ENCODE measurements at regions not wholly inside any gene's neighbourhood (a gene's known extent, or its start where the extent isn't known, plus 50 kb on each side); places are given as distances from the start of the nearest gene placed in this dataset.

DNA sequence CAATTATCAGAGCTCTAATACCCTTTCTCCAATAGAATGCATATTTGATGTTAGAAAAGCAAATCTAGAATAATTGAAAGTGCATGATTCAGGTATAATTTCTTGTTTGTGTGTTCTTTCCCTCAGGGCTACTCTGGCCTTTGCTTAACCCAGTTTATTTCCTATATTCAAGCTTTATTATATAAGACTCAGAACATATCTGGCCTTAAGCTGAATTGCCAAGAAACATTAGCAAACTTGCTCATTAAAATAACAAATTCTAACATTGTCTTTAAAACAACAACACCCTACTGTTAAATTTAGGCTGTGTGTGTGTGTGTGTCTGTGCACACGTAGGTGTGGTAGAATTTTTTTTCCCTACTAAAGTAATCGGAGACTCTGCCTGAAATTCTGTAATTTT lies 426.5 kb downstream of the UTRN start:
- TF ChIP-seq, protein P1, sequence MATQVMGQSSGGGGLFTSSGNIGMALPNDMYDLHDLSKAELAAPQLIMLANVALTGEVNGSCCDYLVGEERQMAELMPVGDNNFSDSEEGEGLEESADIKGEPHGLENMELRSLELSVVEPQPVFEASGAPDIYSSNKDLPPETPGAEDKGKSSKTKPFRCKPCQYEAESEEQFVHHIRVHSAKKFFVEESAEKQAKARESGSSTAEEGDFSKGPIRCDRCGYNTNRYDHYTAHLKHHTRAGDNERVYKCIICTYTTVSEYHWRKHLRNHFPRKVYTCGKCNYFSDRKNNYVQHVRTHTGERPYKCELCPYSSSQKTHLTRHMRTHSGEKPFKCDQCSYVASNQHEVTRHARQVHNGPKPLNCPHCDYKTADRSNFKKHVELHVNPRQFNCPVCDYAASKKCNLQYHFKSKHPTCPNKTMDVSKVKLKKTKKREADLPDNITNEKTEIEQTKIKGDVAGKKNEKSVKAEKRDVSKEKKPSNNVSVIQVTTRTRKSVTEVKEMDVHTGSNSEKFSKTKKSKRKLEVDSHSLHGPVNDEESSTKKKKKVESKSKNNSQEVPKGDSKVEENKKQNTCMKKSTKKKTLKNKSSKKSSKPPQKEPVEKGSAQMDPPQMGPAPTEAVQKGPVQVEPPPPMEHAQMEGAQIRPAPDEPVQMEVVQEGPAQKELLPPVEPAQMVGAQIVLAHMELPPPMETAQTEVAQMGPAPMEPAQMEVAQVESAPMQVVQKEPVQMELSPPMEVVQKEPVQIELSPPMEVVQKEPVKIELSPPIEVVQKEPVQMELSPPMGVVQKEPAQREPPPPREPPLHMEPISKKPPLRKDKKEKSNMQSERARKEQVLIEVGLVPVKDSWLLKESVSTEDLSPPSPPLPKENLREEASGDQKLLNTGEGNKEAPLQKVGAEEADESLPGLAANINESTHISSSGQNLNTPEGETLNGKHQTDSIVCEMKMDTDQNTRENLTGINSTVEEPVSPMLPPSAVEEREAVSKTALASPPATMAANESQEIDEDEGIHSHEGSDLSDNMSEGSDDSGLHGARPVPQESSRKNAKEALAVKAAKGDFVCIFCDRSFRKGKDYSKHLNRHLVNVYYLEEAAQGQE (IDR thresholded peaks at IDR 0.05; ENCODE audit: low read depth): no peak
- TF ChIP-seq CEBPB (IDR thresholded peaks at IDR 0.05): no peak
- no peak for TF ChIP-seq RAD21 (IDR thresholded peaks at IDR 0.05; ENCODE audit: low read depth)
- TF ChIP-seq YY1 (IDR thresholded peaks at IDR 0.05; ENCODE audit: low read depth): no peak
- no peak for TF ChIP-seq MAX (IDR thresholded peaks at IDR 0.05)
